Dedifferentiated amniotic fluid mesenchymal stem cell (primary cell): ENCODE measurements at regions not wholly inside any gene's neighbourhood (a gene's known extent, or its start where the extent isn't known, plus 50 kb on each side); places are given as distances from the start of the nearest gene placed in this dataset.

Experiments
- DNase-seq: peaks from one replicate; pipeline ENCODE4 v3.0.0-alpha.2; 2016; ENCODE audit errors: extremely low spot score

- no peak for DNase-seq
Measured at GRCh38 chr9:20043461-20043860, 254.6 kb upstream of the SLC24A2 start.

DNA sequence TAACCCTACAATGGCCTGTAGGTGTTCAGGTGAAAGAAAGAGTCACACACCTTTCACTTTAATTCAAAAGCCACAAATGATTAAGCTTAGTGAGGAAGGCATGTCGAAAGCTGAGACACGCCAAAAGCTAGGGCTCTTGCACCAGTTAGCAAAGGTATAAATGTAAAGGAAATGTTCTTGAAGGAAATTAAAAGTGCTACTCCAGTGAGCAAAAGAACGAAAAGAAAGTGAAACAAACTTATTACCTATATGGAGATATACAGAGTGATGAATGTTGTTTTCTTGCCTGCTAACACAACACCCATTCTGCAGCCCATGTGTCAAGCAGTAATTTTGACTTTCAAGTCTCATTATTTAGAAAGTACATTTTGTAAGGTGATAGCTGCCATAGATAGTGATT is 254.2 kb upstream of the SLC24A2 start:
- DNase-seq, result no peak

DNA sequence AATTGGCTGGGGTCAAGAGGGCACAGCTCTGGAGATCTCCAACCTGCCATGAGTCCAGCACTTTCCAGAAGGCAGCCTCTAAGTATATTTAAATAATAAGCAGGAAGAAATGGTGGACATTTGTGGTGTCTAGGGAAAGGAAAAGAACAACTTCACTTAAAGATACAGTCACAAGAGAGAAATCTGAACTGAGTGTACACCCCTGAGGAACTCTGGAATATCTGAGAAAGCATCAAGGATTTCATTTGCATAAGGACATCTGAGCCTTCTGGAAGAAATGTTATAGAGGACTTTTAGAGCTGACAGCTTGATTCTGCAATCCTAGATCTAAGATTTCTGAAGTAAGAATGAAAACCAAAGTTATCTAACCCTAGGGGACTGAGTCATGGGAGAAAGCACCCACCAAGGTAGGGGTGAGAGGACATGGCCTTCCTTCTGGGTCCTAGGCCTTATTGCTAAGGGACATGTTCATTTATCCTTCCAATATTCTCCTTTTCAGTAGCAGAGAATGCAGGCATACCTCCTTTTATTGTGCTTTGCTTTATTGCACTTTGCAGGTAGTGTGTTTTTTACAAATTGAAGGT is 253.4 kb upstream of the SLC24A2 start:
- no peak for DNase-seq

- DNase-seq, result no peak
Measured at GRCh38 chr9:20041697-20042081, 252.9 kb upstream of the SLC24A2 start.

GRCh38 chr9:20040991-20041696 is 252.3 kb upstream of the SLC24A2 start:
- no peak for DNase-seq

- DNase-seq, result no peak
Measured at GRCh38 chr9:20037699-20038098, 248.9 kb upstream of the SLC24A2 start.

GRCh38 chr9:20033511-20033910 is 244.7 kb upstream of the SLC24A2 start:
- DNase-seq, result no peak

DNA sequence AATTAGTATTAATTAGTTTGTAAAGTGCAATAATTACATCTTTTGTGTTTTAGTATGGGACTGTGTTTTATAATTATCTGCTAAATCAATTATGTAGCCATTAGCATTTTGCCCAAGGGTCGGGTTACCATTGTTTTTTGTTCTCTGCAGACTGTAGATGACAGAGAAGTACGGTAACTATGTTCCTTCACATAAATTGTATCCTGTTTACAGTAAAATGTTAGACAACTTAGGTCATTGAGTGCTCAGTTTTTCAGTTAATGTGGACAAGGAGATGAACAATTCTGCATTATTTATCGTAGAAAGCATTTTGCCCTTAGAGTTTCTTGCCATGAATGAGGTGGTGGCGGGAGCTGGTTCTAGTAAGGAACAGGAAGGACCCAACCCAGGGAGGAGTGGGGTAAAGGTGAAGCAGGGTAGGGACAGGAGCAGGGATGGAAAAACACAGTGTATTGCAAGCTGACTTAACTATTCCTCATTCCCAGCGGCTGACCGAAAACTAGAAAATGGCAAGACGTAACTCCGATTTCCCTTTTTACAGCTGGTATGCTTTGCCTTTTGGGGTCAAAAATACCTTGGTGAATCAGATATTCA is 243.7 kb upstream of the SLC24A2 start:
- DNase-seq, result no peak

- DNase-seq, result no peak
Measured at GRCh38 chr9:20031836-20032235, 243.0 kb upstream of the SLC24A2 start.

GRCh38 chr9:20030671-20031070 is 241.8 kb upstream of the SLC24A2 start:
- DNase-seq, result no peak

DNA sequence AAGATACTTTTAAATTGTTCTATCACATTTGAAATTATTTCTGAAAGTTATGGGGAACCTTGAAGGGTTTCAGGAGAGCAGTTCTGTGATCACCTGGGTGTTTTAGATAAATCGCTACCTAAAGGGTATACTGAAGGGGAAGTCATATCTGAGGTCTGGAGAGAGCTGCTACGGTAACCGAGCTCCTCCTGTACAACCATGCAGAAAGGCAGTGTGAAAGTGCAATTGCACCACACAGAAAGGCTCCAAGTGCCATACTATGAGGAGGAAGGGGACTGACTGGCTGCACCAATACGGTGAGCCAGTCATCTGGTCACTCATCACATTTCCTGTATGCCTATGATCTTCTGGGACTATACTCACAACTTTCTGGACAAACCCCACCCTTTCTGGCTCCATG is 241.4 kb upstream of the SLC24A2 start:
- no peak for DNase-seq

- DNase-seq, result no peak
Measured at GRCh38 chr9:20028849-20029231, 240.0 kb upstream of the SLC24A2 start.

DNA sequence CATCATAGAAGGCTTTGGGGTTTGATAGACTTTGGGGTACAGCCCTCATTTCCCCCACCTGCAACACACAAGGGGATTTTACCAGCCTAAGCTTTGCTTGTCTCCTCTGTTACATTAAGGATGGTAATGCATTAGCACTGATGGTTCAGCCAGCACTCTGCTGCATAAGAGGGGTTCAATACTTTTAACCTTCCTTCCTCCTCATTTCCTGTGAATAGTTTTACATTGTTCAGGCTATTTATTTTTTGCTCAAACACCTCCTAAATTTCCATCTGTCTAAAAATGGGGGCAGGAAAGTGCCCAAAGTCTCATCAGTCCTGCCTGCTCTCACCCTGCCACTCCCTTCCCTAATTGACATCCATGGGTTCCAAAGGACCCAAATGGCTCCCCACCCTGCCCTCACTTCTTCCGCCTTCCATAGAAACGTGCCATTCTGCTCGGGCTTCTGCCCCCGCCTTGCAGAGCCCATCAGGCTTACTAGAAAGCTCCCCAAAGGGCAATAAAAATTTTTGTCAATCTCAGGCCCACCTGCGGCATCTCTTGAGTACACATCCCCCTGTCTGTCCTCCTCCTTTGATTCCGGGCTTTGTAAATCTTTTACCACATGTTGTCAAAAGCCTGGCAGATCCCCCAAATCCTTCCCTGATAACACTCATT is 239.5 kb upstream of the SLC24A2 start:
- no peak for DNase-seq

DNA sequence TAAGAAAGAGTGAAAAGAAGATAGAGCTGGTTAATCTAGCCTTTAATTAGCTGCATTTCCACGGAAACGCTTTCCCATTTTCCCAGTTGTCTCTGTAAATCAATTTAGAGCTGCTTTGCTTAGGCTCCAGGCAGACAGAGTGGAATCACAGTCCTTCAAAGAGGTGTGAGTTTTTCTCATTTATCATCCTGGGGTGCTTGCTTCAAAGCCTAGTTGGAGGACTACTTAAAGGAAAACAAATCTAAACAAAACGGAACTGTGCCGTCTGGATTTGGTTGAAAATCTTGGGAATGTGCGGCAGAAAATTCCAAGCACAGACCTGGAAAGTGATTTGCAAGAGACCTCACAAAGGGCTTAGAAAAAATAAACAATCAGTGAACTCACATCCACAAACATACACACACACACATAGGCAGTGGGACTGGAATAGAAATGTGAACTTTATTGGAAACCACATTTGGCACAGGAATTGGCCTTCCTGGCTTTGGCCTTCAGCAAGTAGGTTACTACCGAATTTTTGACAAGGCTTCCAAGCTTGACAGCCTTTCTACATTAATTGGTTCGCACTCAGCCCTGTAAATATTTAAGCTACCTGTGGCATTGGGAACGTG is 235.2 kb upstream of the SLC24A2 start:
- no peak for DNase-seq

DNA sequence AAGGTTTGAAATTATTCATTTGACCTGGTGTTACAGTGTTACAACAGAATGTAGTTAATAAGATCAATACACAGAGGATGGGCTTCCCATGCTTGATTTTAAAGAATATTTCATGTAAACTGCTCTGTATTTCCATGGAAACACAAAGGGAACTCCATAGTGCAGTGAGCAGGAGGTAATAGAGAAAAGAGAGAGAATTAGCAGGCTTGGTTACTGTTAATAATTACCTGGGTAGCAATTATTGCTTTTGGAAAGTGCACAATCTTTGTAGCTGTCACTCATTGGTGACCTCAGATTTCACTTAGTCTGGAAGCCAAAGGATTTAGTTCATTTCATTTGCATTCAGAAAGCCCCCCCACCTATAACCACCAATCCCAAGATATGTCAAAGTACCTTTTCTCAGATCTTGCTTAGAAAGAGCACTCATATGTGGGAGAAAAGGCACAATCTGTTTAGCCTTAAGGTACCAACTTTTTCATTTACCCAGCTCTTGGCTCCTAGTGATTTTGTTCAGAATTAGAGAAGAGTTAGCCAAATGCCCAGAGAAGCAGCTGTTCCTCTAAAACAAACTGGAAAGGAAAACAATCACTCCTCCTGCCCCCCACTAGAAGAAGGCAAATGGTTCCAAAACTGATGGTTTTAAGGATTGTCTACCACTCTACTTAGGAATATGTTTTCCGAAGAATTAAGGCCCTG is 234.5 kb upstream of the SLC24A2 start:
- DNase-seq, result no peak

DNA sequence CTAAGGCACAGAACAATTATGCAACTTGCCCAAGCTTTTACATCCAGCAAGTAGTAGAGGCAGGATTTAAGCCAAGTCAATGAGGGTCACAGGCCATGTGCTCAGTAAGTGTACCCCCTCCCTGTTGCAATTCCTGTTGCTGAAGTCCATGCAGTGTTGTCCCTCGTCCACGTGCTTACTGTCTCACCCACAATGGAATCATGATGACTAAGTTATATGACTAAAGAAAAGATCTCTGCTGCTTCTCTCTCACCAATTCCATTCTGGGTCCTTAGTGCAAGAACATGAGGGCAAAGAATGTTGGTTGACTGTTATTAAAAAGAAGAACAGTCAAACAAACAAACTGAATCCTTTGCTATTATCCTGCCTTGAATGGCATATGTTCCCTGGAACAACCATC is 233.6 kb upstream of the SLC24A2 start:
- no peak for DNase-seq

GRCh38 chr9:20016611-20017010 is 227.8 kb upstream of the SLC24A2 start:
- DNase-seq, result no peak

DNA sequence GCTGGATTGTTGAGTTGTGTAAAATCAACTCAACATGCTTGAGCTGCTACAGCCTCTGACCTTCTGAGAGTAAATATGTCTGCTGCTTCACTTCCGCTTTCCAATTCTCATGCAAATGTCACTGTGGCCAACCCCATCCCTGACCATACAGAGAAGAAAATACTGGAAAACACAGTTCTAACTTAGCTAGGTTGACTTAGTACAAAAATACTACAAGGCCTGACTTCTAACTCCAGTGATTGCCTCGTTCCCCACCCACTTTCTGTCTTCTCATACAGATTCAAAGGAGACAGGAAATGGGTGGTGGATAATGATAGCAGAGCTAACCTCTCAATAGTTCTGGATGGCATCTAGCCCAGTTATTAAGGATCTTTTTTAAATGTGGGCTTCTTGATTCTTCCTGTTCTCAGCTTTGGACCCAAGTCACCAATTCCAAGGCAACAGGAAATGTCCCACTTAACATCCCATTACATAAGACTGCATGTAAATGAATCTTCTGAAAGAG is 226.6 kb upstream of the SLC24A2 start:
- DNase-seq, result no peak

GRCh38 chr9:20014168-20014567 is 225.3 kb upstream of the SLC24A2 start:
- no peak for DNase-seq

DNA sequence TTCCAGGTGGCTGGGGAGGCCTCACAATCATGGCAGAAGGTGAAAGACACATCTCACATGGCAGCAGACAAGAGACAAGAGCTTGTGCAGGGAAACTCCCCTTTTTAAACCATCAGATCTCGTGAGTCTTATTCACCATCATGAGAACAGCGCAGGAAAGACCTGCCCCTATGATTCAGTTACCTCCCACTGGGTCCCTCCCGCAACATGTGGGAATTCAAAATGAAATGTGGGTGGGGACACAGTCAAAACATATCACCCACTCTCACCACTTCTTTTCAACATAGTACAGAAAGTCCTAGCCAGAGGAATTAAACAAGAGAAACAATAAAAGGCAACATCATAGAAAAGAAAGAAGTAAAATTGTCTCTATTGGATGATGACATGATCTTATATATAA is 223.4 kb upstream of the SLC24A2 start:
- DNase-seq, result no peak

- no peak for DNase-seq
Measured at GRCh38 chr9:20009606-20010005, 220.8 kb upstream of the SLC24A2 start.

GRCh38 chr9:20002011-20002410 is 213.2 kb upstream of the SLC24A2 start:
- no peak for DNase-seq
